HEK293 (cell line): ENCODE measurements at regions not wholly inside any gene's neighbourhood (a gene's known extent, or its start where the extent isn't known, plus 50 kb on each side); places are given as distances from the start of the nearest gene placed in this dataset.
A peak's percentile ranks its signal among the peaks of the same experiment; 100 is the strongest.

Experiments
- HOXC10 ChIP-seq: sonication (generic); formaldehyde crosslinking; IDR thresholded peaks from 2 replicates; pipeline ENCODE4 v1.8.1; 2023; ENCODE audit warnings: mild to moderate bottlenecking, missing genetic modification reagents
- KLF17 ChIP-seq: fragments of 450-650 bp; formaldehyde crosslinking; IDR thresholded peaks from 2 replicates; pipeline ENCODE4 v1.5.1; 2016; ENCODE audit warnings: missing biosample characterization, missing genetic modification characterization
- KLF7 ChIP-seq: fragments of 450-650 bp; formaldehyde crosslinking; IDR thresholded peaks from 2 replicates; pipeline ENCODE4 v1.5.1; 2016; ENCODE audit warnings: missing biosample characterization, missing genetic modification characterization, borderline replicate concordance
- KLF9 ChIP-seq: fragments of 450-650 bp; formaldehyde crosslinking; IDR thresholded peaks from 2 replicates; pipeline ENCODE4 v1.5.1; 2016; ENCODE audit warnings: missing biosample characterization, missing genetic modification characterization, low read depth
- MYNN ChIP-seq: fragments of 450-650 bp; formaldehyde crosslinking; IDR thresholded peaks from 2 replicates; pipeline ENCODE4 v1.5.1; 2016; ENCODE audit warnings: missing biosample characterization, missing genetic modification characterization, borderline replicate concordance
- PRDM2 ChIP-seq: fragments of 450-650 bp; formaldehyde crosslinking; IDR thresholded peaks from 2 replicates; pipeline ENCODE4 v1.5.1; 2016; ENCODE audit warnings: missing biosample characterization, missing genetic modification characterization, borderline replicate concordance
- PRDM4 ChIP-seq: fragments of 450-650 bp; formaldehyde crosslinking; IDR thresholded peaks from 2 replicates; pipeline ENCODE4 v1.5.1; 2017; ENCODE audit warnings: missing biosample characterization, missing genetic modification characterization
- SALL2 ChIP-seq: fragments of 450-650 bp; formaldehyde crosslinking; IDR thresholded peaks from 2 replicates; pipeline ENCODE4 v1.5.0; 2017; ENCODE audit warnings: missing biosample characterization, mild to moderate bottlenecking, missing genetic modification characterization, borderline replicate concordance
- SCRT2 ChIP-seq: fragments of 450-650 bp; formaldehyde crosslinking; IDR thresholded peaks from 2 replicates; pipeline ENCODE4 v1.5.1; 2016; ENCODE audit warnings: missing biosample characterization, missing genetic modification characterization
- YY1 ChIP-seq: fragments of 450-650 bp; formaldehyde crosslinking; IDR thresholded peaks from 2 replicates; pipeline ENCODE4 v1.5.1; 2018; ENCODE audit warnings: missing biosample characterization, missing genetic modification characterization
- ZEB2 ChIP-seq: fragments of 450-650 bp; formaldehyde crosslinking; IDR thresholded peaks from 2 replicates; pipeline ENCODE4 v1.5.1; 2016; ENCODE audit warnings: missing biosample characterization, missing genetic modification characterization
- ZFHX2 ChIP-seq: fragments of 450-650 bp; formaldehyde crosslinking; conservative IDR thresholded peaks from 2 replicates; pipeline ENCODE4 v1.5.1; 2016; ENCODE audit warnings: missing biosample characterization, missing genetic modification characterization
- ZNF10 ChIP-seq: fragments of 450-650 bp; formaldehyde crosslinking; IDR thresholded peaks from 2 replicates; pipeline ENCODE4 v1.5.1; 2017; ENCODE audit warnings: missing biosample characterization, missing genetic modification characterization
- ZNF146 ChIP-seq: fragments of 450-650 bp; formaldehyde crosslinking; IDR thresholded peaks from 2 replicates; pipeline ENCODE4 v1.5.1; 2016; ENCODE audit warnings: missing biosample characterization, missing genetic modification characterization
- ZNF157 ChIP-seq: fragments of 450-650 bp; formaldehyde crosslinking; IDR thresholded peaks from 2 replicates; pipeline ENCODE4 v1.5.1; 2016; ENCODE audit warnings: missing biosample characterization, missing genetic modification characterization
- ZNF169 ChIP-seq: fragments of 450-650 bp; formaldehyde crosslinking; IDR thresholded peaks from 2 replicates; pipeline ENCODE4 v1.5.1; 2016; ENCODE audit warnings: missing biosample characterization, missing genetic modification characterization
- ZNF280C ChIP-seq: fragments of 450-650 bp; formaldehyde crosslinking; IDR thresholded peaks from 2 replicates; pipeline ENCODE4 v1.5.1; 2016; ENCODE audit warnings: missing biosample characterization, missing genetic modification characterization
- ZNF311 ChIP-seq: fragments of 450-650 bp; formaldehyde crosslinking; IDR thresholded peaks from 2 replicates; pipeline ENCODE4 v1.5.1; 2017; ENCODE audit warnings: missing biosample characterization, missing genetic modification characterization, borderline replicate concordance
- ZNF335 ChIP-seq: fragments of 450-650 bp; formaldehyde crosslinking; conservative IDR thresholded peaks from 2 replicates; pipeline ENCODE4 v1.5.1; 2016; ENCODE audit warnings: missing biosample characterization, missing genetic modification characterization
- ZNF354C ChIP-seq: fragments of 450-650 bp; formaldehyde crosslinking; IDR thresholded peaks from 2 replicates; pipeline ENCODE4 v1.5.1; 2016; ENCODE audit warnings: missing biosample characterization, missing genetic modification characterization, low read depth, borderline replicate concordance
- ZNF426 ChIP-seq: fragments of 450-650 bp; formaldehyde crosslinking; IDR thresholded peaks from 2 replicates; pipeline ENCODE4 v1.5.1; 2017; ENCODE audit warnings: missing biosample characterization, missing genetic modification characterization, mild to moderate bottlenecking, inconsistent platforms, moderate library complexity
- ZNF473 ChIP-seq: fragments of 450-650 bp; formaldehyde crosslinking; IDR thresholded peaks from 2 replicates; pipeline ENCODE4 v1.5.1; 2017; ENCODE audit warnings: missing biosample characterization, missing genetic modification characterization
- ZNF530 ChIP-seq: fragments of 450-650 bp; formaldehyde crosslinking; IDR thresholded peaks from 2 replicates; pipeline ENCODE4 v1.5.1; 2016; ENCODE audit warnings: low read depth, missing biosample characterization, missing genetic modification characterization
- ZNF548 ChIP-seq: fragments of 450-650 bp; formaldehyde crosslinking; IDR thresholded peaks from 2 replicates; pipeline ENCODE4 v1.5.1; 2016; ENCODE audit warnings: missing biosample characterization, missing genetic modification characterization
- ZNF549 ChIP-seq: fragments of 450-650 bp; IDR thresholded peaks from 2 replicates; pipeline ENCODE4 v1.5.1; 2018; ENCODE audit warnings: missing biosample characterization, missing genetic modification characterization, mild to moderate bottlenecking, inconsistent platforms, moderate library complexity
- ZNF561 ChIP-seq: fragments of 450-650 bp; IDR thresholded peaks from 2 replicates; pipeline ENCODE4 v1.5.1; 2018; ENCODE audit warnings: missing biosample characterization, missing genetic modification characterization, borderline replicate concordance
- ZNF792 ChIP-seq: fragments of 450-650 bp; formaldehyde crosslinking; IDR thresholded peaks from 2 replicates; pipeline ENCODE4 v1.5.1; 2016; ENCODE audit warnings: missing biosample characterization, missing genetic modification characterization
- ZSCAN16 ChIP-seq: fragments of 450-650 bp; formaldehyde crosslinking; IDR thresholded peaks from 2 replicates; pipeline ENCODE4 v1.5.1; 2016; ENCODE audit warnings: missing biosample characterization, missing genetic modification characterization
- ZSCAN30 ChIP-seq: fragments of 450-650 bp; IDR thresholded peaks from 2 replicates; pipeline ENCODE4 v1.5.1; 2018; ENCODE audit warnings: missing biosample characterization, mild to moderate bottlenecking, missing genetic modification characterization, moderate library complexity

- TF ChIP-seq KLF7 (peak; percentile 98), ZNF10 (0 out of 2 replicates have a peak, but pooled peaks have one; percentile 15), ZNF146 (peak; percentile 8; the same call in 1 of the 2 replicates), ZNF548 (tag by site-specific recombination) (no peak), SALL2 (tag by site-specific recombination) (no peak), ZNF354C (tag by site-specific recombination) (no peak), ZNF473 (tag by site-specific recombination) (no peak), ZNF426 (no peak), ZNF169 (tag by site-specific recombination) (no peak), ZNF530 (tag by site-specific recombination) (no peak), KLF17 (tag by site-specific recombination) (peak; percentile 89), ZNF549 (tag by site-specific recombination) (no peak), MYNN (tag by site-specific recombination) (no peak), ZSCAN30 (tag by site-specific recombination) (peak; percentile 55; the same call in 1 of the 2 replicates), ZNF157 (tag by site-specific recombination) (no peak), ZFHX2 (tag by site-specific recombination) (peak; percentile 97), ZNF792 (tag by site-specific recombination) (no peak), SCRT2 (tag by site-specific recombination) (no peak), HOXC10 (no peak), ZNF311 (tag by site-specific recombination) (no peak), PRDM2 (tag by site-specific recombination) (no peak), ZNF561 (tag by site-specific recombination) (no peak), ZNF335 (tag by site-specific recombination) (no peak), ZEB2 (tag by site-specific recombination) (peak; percentile 76), KLF9 (tag by site-specific recombination) (peak; percentile 58; the same call in 1 of the 2 replicates), PRDM4 (tag by site-specific recombination) (peak; percentile 60), ZSCAN16 (tag by site-specific recombination) (0 out of 2 replicates have a peak, but pooled peaks have one; percentile 53), ZNF280C (tag by site-specific recombination) (no peak), YY1 (tag by site-specific recombination) (no peak)
Measured at GRCh38 chr11:115580927-115581680, 76.9 kb upstream of the CADM1 start (continued).
